HuH-7 (cell line): ENCODE measurements at regions not wholly inside any gene's neighbourhood (a gene's known extent, or its start where the extent isn't known, plus 50 kb on each side); places are given as distances from the start of the nearest gene placed in this dataset.

Experiments
- DNase-seq: peaks from one replicate; pipeline ENCODE4 v3.0.0; 2011; ENCODE audit warnings: low spot score

DNA sequence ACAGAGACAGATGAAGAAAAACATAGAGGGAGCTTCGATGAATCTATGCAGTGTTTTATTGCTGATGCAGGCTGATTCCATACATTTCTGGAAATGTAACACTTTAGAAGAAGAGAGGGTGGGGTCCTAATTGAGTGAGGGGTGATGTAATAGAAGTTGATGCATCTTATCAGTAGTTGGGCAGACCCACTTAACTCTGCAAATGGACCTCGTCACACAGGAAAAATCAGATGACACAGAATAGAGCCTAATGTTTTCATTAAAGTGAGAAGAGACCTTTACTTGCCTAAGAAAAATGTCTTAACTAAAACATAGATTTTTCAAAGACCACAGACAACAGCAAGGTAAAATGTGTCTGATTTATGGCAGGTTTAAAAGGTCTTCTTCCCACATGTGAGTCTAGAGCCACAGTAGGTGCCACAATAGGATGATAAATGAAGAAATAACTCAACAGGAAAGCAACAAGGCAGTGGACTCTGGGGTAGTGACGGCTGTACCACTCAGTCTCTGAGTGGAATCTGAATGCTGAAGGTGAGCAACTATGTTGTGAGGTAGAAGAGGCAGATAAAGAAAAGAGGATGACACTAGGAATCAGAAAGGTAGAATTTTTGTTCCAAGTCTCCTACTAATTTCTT, 414.7 kb upstream of the PIK3C3 start:
- DNase-seq: no peak

- no peak for DNase-seq
Measured at GRCh38 chr18:41538751-41539150, 416.3 kb upstream of the PIK3C3 start.

DNA sequence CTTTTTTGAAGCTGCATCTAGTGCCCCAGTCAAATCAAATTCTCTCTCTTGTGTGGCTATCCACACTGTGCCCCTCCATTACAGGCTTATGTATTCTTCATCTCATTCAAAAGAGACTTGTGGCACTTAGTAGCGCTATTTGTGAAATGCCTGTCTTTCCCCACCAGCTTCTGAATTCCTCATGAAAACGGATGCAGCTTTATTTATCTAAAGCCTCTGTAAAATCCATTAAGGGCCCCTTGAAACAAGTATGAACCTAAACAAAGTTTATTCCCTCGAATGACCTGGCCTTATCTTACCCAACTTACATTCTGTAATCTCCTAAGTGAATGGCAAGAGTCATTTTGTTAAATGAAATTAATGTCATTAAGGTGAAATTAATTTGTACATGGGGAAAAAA, 417.4 kb upstream of the PIK3C3 start:
- DNase-seq: no peak

- DNase-seq: no peak
Measured at GRCh38 chr18:41532344-41533086, 422.5 kb upstream of the PIK3C3 start.

DNA sequence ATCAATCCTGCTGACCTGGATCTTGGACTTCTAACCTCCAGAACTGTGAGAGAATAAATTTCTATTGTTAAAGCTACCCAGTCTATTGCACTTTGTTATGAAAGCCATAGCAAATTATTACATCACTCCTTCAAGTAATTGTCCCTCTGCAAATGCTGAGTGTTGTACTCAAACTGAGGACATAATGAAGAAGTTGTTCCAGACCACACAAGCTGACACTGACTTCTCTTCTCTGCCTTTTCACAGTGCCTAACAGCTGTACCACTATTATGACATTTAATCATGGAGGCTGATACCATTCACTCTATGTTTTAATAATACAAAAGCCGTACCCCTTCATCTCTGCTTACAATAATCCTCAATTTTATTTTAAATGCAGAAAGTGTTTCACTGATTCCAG, 424.1 kb upstream of the PIK3C3 start:
- no peak for DNase-seq

DNA sequence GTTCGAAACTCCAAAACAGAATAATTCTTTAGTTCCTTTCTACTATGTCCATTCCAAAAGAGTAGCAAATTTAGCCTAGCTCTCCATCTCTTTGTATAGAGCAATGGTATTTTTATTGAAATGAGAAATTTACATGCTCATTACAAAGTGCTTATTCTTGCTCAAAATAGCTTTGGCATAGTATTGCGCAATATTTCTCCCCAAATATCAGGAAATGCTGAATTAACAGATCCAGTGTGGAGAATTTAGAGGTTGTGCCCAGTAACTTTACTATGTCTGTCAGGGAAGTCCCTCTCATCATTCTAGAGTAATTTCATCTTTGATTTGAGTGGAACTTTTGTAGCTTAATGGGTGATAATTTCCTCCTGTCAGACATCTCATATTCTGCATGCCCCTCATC, 425.9 kb upstream of the PIK3C3 start:
- no peak for DNase-seq

DNA sequence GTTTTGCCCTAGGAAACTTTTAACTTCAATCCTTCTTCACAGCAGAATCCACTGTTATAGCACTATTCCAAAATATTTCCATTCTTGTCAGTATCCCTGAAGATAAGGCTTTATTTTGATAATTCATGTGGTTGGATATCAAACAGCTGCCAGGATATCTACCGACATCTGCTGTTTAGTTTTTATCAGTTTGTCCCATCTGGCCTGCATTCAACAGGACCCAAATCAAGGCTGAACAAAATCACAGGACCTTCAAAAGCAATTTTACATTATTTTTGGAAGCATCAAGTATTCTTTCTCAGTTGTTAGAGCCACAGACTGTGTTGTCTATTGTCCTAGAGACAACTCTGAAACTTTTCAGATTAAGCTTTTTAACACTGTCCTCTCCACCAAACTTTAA, 429.0 kb upstream of the PIK3C3 start:
- DNase-seq: no peak

- DNase-seq: no peak
Measured at GRCh38 chr18:41524674-41525470, 430.2 kb upstream of the PIK3C3 start.

DNA sequence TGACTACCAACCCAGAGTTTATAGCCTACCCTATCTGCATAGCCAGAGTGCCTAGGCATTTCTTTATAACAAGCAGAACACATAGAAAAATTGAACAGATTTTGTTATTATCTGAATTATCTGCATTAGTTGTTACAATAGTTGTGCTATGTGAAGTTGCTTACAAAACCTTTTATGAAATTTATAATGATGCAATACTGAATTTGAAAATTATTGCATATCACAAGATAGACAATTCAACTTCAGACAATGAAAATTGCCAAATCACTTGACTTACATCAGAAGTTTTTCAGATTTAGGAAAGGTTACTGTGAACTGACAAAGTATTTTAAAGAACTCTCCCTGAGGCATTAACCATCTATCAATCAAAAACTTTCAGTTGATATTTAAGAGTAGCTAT, 437.9 kb upstream of the PIK3C3 start:
- no peak for DNase-seq

- no peak for DNase-seq
Measured at GRCh38 chr18:41513438-41513837, 441.6 kb upstream of the PIK3C3 start.

- DNase-seq: no peak
Measured at GRCh38 chr18:41504316-41504715, 450.7 kb upstream of the PIK3C3 start.

DNA sequence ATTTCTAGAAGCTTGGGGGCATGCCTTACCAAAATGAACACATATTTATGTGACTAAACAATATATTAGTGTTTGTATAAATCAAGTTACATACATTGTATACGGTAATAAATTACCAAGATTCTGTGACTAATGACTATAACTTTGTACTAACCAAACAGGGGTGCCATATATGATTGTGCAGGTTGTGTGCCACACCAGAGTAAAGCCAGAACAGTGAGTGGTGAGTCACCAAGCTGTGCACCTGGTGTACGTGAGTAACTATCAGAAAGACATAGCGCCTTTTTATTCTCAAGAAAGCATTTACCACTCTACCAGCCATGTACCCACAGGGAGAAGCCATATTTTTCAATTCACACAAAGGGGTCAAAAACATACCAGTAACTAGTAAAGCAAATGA, 453.2 kb upstream of the PIK3C3 start:
- no peak for DNase-seq

GRCh38 chr18:41499345-41499744, 455.7 kb upstream of the PIK3C3 start:
- DNase-seq: no peak

DNA sequence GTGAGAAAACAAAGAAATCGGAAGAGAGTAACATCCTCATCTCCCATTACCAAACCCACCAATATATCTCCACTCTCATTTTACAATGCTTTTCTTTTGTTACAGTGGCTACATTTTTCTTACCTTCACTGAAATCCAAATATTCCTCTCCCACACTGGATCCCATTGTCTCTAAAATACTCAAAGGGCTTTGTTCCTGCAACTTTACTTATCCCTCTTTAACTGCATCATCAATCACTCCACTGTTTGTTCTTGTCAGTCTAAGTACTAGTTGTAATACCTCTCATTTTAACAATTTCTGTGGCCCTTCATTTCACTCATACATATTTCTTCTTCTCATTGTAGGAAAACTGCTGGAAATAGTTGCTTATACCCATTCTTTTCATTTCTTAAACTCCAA, 464.2 kb upstream of the PIK3C3 start:
- no peak for DNase-seq

DNA sequence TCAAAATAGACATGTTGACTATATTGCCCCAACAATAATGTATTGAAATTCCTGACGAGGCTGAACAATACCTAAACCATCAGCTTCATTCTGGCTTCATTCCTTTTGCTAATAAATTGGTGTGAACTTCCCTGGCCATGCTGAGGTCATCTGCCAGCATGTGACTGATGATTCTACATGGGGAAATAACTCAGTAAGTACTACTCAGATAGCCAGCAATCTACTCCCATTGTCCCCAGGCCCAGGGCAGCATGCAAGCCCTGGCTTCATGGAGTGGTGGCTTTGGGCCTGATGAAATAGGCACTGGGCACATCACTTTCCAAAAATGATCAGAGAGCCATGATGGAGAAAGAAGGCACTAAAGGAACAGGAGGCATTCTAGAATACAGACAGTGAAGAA, 468.5 kb upstream of the PIK3C3 start:
- DNase-seq: no peak

GRCh38 chr18:41484069-41484468, 471.0 kb upstream of the PIK3C3 start:
- peak; percentile 1 for DNase-seq

- DNase-seq: no peak
Measured at GRCh38 chr18:41482501-41482900, 472.5 kb upstream of the PIK3C3 start.

DNA sequence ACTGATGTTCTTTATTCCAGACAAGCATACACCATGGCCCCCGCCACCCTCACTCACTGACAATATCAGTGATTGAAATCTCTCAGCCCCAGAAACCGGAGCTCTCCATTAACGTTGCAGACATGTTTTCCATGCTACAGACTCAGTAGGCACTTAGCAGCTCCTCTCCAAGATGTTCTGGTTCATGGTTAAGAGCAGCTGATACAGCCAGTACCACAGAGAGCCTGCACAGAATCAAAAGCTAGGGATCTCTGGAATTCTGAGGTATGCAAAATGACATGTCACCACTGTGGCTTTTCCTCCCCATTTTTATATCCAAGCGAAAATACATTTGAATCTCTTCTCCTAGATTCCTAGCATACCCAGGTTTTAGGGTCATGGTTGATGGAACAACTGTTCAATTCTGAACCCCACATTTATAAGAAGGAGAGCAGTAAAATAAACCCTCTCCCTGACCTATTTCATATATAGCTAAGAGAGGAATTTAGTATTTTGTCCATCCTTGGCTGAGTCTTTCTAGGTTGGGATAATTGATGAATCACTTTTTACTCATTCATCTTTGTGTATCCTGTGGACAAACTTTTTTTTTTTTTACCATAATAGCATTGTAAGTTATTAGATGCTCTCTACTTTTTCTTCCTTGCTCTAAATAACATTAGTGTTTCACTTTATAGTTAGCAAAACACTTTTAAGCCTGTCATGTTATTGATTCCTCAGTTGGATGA, 488.4 kb upstream of the PIK3C3 start:
- DNase-seq: no peak

DNA sequence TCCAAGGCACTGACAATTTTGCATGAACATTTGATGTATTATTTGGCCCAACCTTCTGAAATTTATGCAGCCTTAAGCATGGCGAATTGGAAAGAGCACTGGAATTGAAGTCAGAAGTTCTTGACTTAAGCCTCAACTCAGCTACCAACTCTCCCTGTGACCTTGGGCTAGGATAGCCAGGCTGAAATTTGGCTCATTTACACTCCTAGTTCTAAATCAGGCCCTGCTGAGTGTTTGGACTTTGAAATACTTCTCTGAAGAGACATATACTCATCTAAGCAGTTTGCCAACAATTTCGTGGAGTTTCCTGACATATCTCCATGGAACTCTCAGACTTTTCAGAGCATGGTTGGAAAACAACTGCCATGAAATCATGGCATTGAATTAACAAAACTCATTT, 489.6 kb upstream of the PIK3C3 start:
- no peak for DNase-seq

- DNase-seq: no peak
Measured at GRCh38 chr18:41464278-41464677, 490.8 kb upstream of the PIK3C3 start.

DNA sequence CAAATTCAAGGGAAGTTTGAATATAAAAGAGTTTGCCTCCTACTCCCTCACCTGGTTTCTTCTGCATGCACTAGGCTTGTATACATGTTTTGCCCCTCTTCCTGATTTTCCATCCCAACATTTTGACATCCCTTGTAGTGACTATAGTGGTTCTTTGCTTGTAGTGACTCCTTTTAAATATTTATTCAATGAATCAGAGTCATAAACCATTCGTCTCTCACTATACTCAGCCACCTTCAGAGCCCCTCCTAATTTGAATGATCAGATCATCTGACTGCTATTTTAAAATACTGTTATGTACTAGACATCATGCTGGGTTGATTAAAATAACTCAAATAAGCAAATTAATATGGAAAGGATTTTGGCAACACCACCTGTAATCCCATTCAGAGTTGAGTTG, 492.1 kb upstream of the PIK3C3 start:
- DNase-seq: no peak

GRCh38 chr18:41461114-41461513, 493.9 kb upstream of the PIK3C3 start:
- DNase-seq: no peak

DNA sequence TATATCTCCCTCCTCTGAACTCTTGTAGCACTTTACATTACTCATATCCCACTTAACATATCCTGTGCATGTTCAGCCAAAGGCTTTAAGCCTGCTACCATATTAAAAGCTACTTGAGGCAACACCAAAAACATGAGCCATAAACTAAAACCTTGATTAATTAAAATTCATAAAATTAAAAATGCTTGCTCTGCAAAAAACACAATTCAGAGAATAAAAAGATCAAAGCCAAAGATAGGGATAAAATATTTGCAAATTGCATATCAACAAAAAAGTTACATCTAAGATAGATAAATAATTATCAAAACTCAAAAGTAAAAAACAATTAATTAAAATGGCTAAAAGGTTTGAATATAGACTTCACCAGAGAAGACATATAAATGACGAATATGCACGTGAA, 495.4 kb upstream of the PIK3C3 start:
- DNase-seq: no peak
